H9 (cell line): ENCODE measurements at regions not wholly inside any gene's neighbourhood (a gene's known extent, or its start where the extent isn't known, plus 50 kb on each side); places are given as distances from the start of the nearest gene placed in this dataset.

Experiments used
- DNase-seq: peaks from one replicate; pipeline ENCODE4 v3.0.0-alpha.2; 2017
- H2AFZ ChIP-seq: one replicate; pipeline ENCODE4 v1.6.1; 2013; ENCODE audit warnings: mild to moderate bottlenecking, low read length, control low read depth, moderate library complexity
- H2AK5ac ChIP-seq: 2 replicates; pipeline ENCODE4 v1.6.1; 2013; ENCODE audit warnings: low read length, control low read depth, mixed read lengths; ENCODE audit not compliant: insufficient read length
- H2BK120ac ChIP-seq: one replicate; pipeline ENCODE4 v1.6.1; 2013; ENCODE audit warnings: low read depth, mild to moderate bottlenecking, low read length, control low read depth, inconsistent platforms; ENCODE audit not compliant: poor library complexity, severe bottlenecking
- H2BK12ac ChIP-seq: 2 replicates; pipeline ENCODE4 v1.6.1; 2013; ENCODE audit warnings: low read length, control low read depth, mixed read lengths, low read depth; ENCODE audit not compliant: insufficient read length
- H2BK15ac ChIP-seq: 2 replicates; pipeline ENCODE4 v1.6.1; 2013; ENCODE audit warnings: low read depth, low read length, control low read depth
- H2BK20ac ChIP-seq: one replicate; pipeline ENCODE4 v1.6.1; 2013; ENCODE audit warnings: low read depth, mild to moderate bottlenecking, low read length, control low read depth, inconsistent platforms; ENCODE audit not compliant: poor library complexity, severe bottlenecking
- H2BK5ac ChIP-seq: 2 replicates; pipeline ENCODE4 v1.6.1; 2013; ENCODE audit warnings: low read length, control low read depth, mixed read lengths; ENCODE audit not compliant: insufficient read length
- H3K14ac ChIP-seq: 2 replicates; pipeline ENCODE4 v1.6.1; 2013; ENCODE audit warnings: low read length, control low read depth; ENCODE audit not compliant: insufficient read depth
- H3K18ac ChIP-seq: 2 replicates; pipeline ENCODE4 v1.6.1; 2013; ENCODE audit warnings: low read depth, mild to moderate bottlenecking, mixed read lengths, low read length, control low read depth; ENCODE audit not compliant: insufficient read length
- H3K23ac ChIP-seq: 2 replicates; pipeline ENCODE4 v1.6.1; 2013; ENCODE audit warnings: low read length, control low read depth, mixed read lengths, low read depth; ENCODE audit not compliant: insufficient read length
- H3K23me2 ChIP-seq: 2 replicates; pipeline ENCODE4 v1.6.1; 2013; ENCODE audit warnings: low read depth, mild to moderate bottlenecking, mixed read lengths, low read length, control low read depth; ENCODE audit not compliant: insufficient read length, poor library complexity, severe bottlenecking
- H3K27ac ChIP-seq: 2 replicates; pipeline ENCODE4 v1.5.1; 2013; ENCODE audit warnings: low read length, control low read depth, mixed read lengths, low read depth; ENCODE audit not compliant: insufficient read length
- H3K27me3 ChIP-seq: 2 replicates; pipeline ENCODE4 v1.6.1; 2013; ENCODE audit warnings: low read length, control low read depth, inconsistent platforms; ENCODE audit not compliant: insufficient read depth
- H3K4ac ChIP-seq: 2 replicates; pipeline ENCODE4 v1.6.1; 2013; ENCODE audit warnings: low read depth, mild to moderate bottlenecking, control low read depth, inconsistent platforms, low read length, moderate library complexity
- H3K4me1 ChIP-seq: 2 replicates; pipeline ENCODE4 v1.6.1; 2013; ENCODE audit warnings: low read length, control low read depth, inconsistent platforms; ENCODE audit not compliant: insufficient read depth
- H3K4me2 ChIP-seq: 2 replicates; pipeline ENCODE4 v1.6.1; 2013; ENCODE audit warnings: low read length, control low read depth, mixed read lengths; ENCODE audit not compliant: insufficient read length, insufficient read depth
- H3K56ac ChIP-seq: 2 replicates; pipeline ENCODE4 v1.6.1; 2013; ENCODE audit warnings: low read depth, mild to moderate bottlenecking, mixed read lengths, low read length, control low read depth; ENCODE audit not compliant: insufficient read length
- H3K79me1 ChIP-seq: 2 replicates; pipeline ENCODE4 v1.6.1; 2013; ENCODE audit warnings: low read depth, mild to moderate bottlenecking, moderate library complexity, low read length, control low read depth, inconsistent platforms; ENCODE audit not compliant: insufficient read depth, poor library complexity, severe bottlenecking
- H3K79me2 ChIP-seq: 2 replicates; pipeline ENCODE4 v1.6.1; 2013; ENCODE audit warnings: low read length, control low read depth, inconsistent platforms; ENCODE audit not compliant: insufficient read depth
- H3K9ac ChIP-seq: 2 replicates; pipeline ENCODE4 v1.6.1; 2013; ENCODE audit warnings: low read length, control low read depth, mixed read lengths; ENCODE audit not compliant: insufficient read length; ENCODE audit errors: extremely low read depth
- H3K9me3 ChIP-seq: one replicate; pipeline ENCODE4 v1.6.1; 2013; ENCODE audit warnings: low read depth, low read length, inconsistent platforms; ENCODE audit not compliant: control insufficient read depth
- H3T11ph ChIP-seq: one replicate; pipeline ENCODE4 v1.6.1; 2013; ENCODE audit warnings: mild to moderate bottlenecking, low read length, control low read depth, inconsistent platforms
- H4K20me1 ChIP-seq: one replicate; pipeline ENCODE4 v1.6.1; 2013; ENCODE audit not compliant: control insufficient read depth, insufficient read length, insufficient read depth
- H4K5ac ChIP-seq: 2 replicates; pipeline ENCODE4 v1.6.1; 2013; ENCODE audit warnings: low read depth, mild to moderate bottlenecking, mixed read lengths, low read length, control low read depth; ENCODE audit not compliant: insufficient read length
- H4K8ac ChIP-seq: replicated peaks from 2 replicates; pipeline ENCODE4 v1.6.1; 2013; ENCODE audit warnings: low read length, control low read depth, mixed read lengths, low read depth; ENCODE audit not compliant: insufficient read length
- H4K91ac ChIP-seq: 2 replicates; pipeline ENCODE4 v1.6.1; 2013; ENCODE audit warnings: low read depth, mild to moderate bottlenecking, moderate library complexity, mixed read lengths, low read length, control low read depth; ENCODE audit not compliant: insufficient read length
- H3K27ac Mint-ChIP-seq, 3 experiments: 2 replicates in 2 of 3; 3 replicates in 1 of 3; pipeline ENCODE4 v1.8.0; 2020 to 2021; ENCODE audit warnings: mixed read lengths in 3 of 3, mild to moderate bottlenecking in 1 of 3, moderate library complexity in 1 of 3
- H3K27me3 Mint-ChIP-seq: 2 replicates; pipeline ENCODE4 v1.8.0; 2021; ENCODE audit warnings: low read depth, mild to moderate bottlenecking, moderate library complexity, mixed read lengths
- H3K36me3 Mint-ChIP-seq, 3 experiments: 2 replicates in 2 of 3; 3 replicates in 1 of 3; pipeline ENCODE4 v1.8.0; 2020 to 2021; ENCODE audit warnings: low read depth in 3 of 3, mixed read lengths in 3 of 3; ENCODE audit not compliant: insufficient read depth in 1 of 3
- H3K4me1 Mint-ChIP-seq, 2 experiments: 2 replicates each; pipeline ENCODE4 v1.8.0; 2020; ENCODE audit warnings: mixed read lengths in 2 of 2
- H3K4me3 Mint-ChIP-seq, 2 experiments: 2 replicates in 1 of 2; 3 replicates in 1 of 2; pipeline ENCODE4 v1.8.0; 2020 to 2021; ENCODE audit warnings: mild to moderate bottlenecking in 2 of 2, mixed read lengths in 2 of 2, moderate library complexity in 1 of 2
- H3K9me3 Mint-ChIP-seq, 2 experiments: 2 replicates in 1 of 2; 3 replicates in 1 of 2; pipeline ENCODE4 v1.8.0; 2020; ENCODE audit warnings: mild to moderate bottlenecking in 2 of 2, mixed read lengths in 2 of 2, moderate library complexity in 1 of 2
- WGBS: extraction: QIAGEN DNeasy Blood & Tissue Kit; methylation state at CpG from one replicate; pipeline ENCODE4 v1.1.7; 2013; ENCODE audit warnings: missing lambda C conversion rate, low lambda C conversion rate, mixed read lengths; ENCODE audit not compliant: insufficient read length; ENCODE audit errors: extremely low coverage; 5-methylcytosine and 5-hydroxymethylcytosine counted together
- TF ChIP-seq, protein P1 (sequence below): fragments of 200-600 bp; sonication (generic); conservative IDR thresholded peaks from 3 replicates; pipeline ENCODE4 v1.8.0; 2021; ENCODE audit warnings: antibody characterized with exemption, mild to moderate bottlenecking

DNA sequence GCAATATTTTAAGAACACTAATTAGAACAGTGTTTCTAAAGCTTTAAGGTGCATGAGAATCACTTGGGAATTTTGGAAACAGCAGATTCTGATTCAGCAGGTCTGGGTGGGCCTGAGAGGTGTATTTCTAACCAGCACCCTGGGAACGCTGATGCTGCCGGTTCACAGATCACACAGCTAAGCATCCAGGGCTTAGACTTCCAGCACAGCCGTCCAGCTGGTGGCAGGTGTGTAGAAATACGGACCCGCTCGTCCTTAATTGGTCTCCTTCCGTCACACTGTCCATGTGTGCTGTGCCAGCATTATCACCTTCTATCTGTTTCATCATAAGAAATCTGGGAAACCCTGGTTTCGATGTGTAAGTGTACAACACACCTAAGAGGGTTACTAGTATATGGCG, 1029.0 kb downstream of the EFNB2 start:
- H3K4me3 Mint-ChIP-seq = no peak overlapping the region
- no peak overlapping the region for H2BK5ac ChIP-seq
- H3K4ac ChIP-seq = no peak overlapping the region
- no peak overlapping the region for H3K4me2 ChIP-seq
- no peak overlapping the region for H4K5ac ChIP-seq
- H3K36me3 Mint-ChIP-seq = no peaks in the 10 kb centered on the region
- H3K56ac ChIP-seq = no peak overlapping the region
- H3K9ac ChIP-seq = no peak overlapping the region
- no peak overlapping the region for H3K14ac ChIP-seq
- no peaks in the 10 kb centered on the region for H3K27me3 ChIP-seq
- peaks cover 6 to 9% of the 10 kb centered on the region in 2 experiments; a peak in 3 of 4 replicates for H3K4me1 Mint-ChIP-seq
- no peak for DNase-seq
- H2AK5ac ChIP-seq = no peak overlapping the region
- TF ChIP-seq, protein P1, sequence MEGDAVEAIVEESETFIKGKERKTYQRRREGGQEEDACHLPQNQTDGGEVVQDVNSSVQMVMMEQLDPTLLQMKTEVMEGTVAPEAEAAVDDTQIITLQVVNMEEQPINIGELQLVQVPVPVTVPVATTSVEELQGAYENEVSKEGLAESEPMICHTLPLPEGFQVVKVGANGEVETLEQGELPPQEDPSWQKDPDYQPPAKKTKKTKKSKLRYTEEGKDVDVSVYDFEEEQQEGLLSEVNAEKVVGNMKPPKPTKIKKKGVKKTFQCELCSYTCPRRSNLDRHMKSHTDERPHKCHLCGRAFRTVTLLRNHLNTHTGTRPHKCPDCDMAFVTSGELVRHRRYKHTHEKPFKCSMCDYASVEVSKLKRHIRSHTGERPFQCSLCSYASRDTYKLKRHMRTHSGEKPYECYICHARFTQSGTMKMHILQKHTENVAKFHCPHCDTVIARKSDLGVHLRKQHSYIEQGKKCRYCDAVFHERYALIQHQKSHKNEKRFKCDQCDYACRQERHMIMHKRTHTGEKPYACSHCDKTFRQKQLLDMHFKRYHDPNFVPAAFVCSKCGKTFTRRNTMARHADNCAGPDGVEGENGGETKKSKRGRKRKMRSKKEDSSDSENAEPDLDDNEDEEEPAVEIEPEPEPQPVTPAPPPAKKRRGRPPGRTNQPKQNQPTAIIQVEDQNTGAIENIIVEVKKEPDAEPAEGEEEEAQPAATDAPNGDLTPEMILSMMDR = no peak
- H3K79me1 ChIP-seq = no peaks in the 10 kb centered on the region
- no peak overlapping the region for H2BK12ac ChIP-seq
- H3K9me3 ChIP-seq = no peaks in the 10 kb centered on the region
- no peaks in the 10 kb centered on the region for H3K23me2 ChIP-seq
- no peak overlapping the region for H3K27ac Mint-ChIP-seq
- H3K4me1 ChIP-seq = peaks cover 4% of the 10 kb centered on the region; the same call in 1 of the 2 replicates
- no peak overlapping the region for H3K18ac ChIP-seq
- no peak overlapping the region for H2BK20ac ChIP-seq
- H4K20me1 ChIP-seq = no peaks in the 10 kb centered on the region
- no CpG with 5 or more reads among the region's 9 CpGs for WGBS
- no peak overlapping the region for H2AFZ ChIP-seq
- H3K27ac ChIP-seq = no peak overlapping the region
- H3K23ac ChIP-seq = no peak overlapping the region
- H4K8ac ChIP-seq = no peak overlapping the region
- no peak overlapping the region for H2BK120ac ChIP-seq
- H3K9me3 Mint-ChIP-seq = no peaks in the 10 kb centered on the region
- no peak overlapping the region for H3T11ph ChIP-seq
- no peaks in the 10 kb centered on the region for H3K27me3 Mint-ChIP-seq
- no peak overlapping the region for H4K91ac ChIP-seq
- H2BK15ac ChIP-seq = no peak overlapping the region
- no peaks in the 10 kb centered on the region for H3K79me2 ChIP-seq
